ENCODE measurements at regions not wholly inside any gene's neighbourhood (a gene's known extent, or its start where the extent isn't known, plus 50 kb on each side); places are given as distances from the start of the nearest gene placed in this dataset.

GRCh38 chr21:38712071-38712470 lies 93.7 kb upstream of the ETS2 start:
- DNase-seq, result peak; percentile 28

- no peak for DNase-seq
Measured at GRCh38 chr21:38712664-38713063, 93.1 kb upstream of the ETS2 start.

- DNase-seq, result no peak
Measured at GRCh38 chr21:38714039-38714817, 91.5 kb upstream of the ETS2 start.

- DNase-seq, result no peak
Measured at GRCh38 chr21:38714999-38715398, 90.7 kb upstream of the ETS2 start.

GRCh38 chr21:38716088-38716487 lies 89.6 kb upstream of the ETS2 start:
- DNase-seq, result no peak

- peak; percentile 26 for DNase-seq
Measured at GRCh38 chr21:38716942-38717341, 88.8 kb upstream of the ETS2 start.

GRCh38 chr21:38718481-38718880 lies 87.2 kb upstream of the ETS2 start:
- DNase-seq, result no peak

GRCh38 chr21:38720074-38720473 lies 85.7 kb upstream of the ETS2 start:
- DNase-seq, result no peak

- no peak for DNase-seq
Measured at GRCh38 chr21:38721055-38721454, 84.7 kb upstream of the ETS2 start.

GRCh38 chr21:38721958-38722357 lies 83.8 kb upstream of the ETS2 start:
- DNase-seq, result peak; percentile 59

- DNase-seq, result no peak
Measured at GRCh38 chr21:38725196-38726157, 80.3 kb upstream of the ETS2 start.

- no peak for DNase-seq
Measured at GRCh38 chr21:38726482-38726881, 79.2 kb upstream of the ETS2 start.

GRCh38 chr21:38729291-38729690 lies 76.4 kb upstream of the ETS2 start:
- peak; percentile 4 for DNase-seq

GRCh38 chr21:38729754-38730379 lies 75.9 kb upstream of the ETS2 start:
- DNase-seq, result peak; percentile 73

- peak; percentile 86 for DNase-seq
Measured at GRCh38 chr21:38733972-38734546, 71.7 kb upstream of the ETS2 start.

GRCh38 chr21:38734646-38735365 lies 70.9 kb upstream of the ETS2 start:
- no peak for DNase-seq

GRCh38 chr21:38735626-38736206 lies 70.0 kb upstream of the ETS2 start:
- DNase-seq, result no peak

GRCh38 chr21:38740090-38740489 lies 65.6 kb upstream of the ETS2 start:
- DNase-seq, result no peak

GRCh38 chr21:38741092-38741949 lies 64.4 kb upstream of the ETS2 start:
- DNase-seq, result no peak

GRCh38 chr21:38741950-38742256 lies 63.8 kb upstream of the ETS2 start:
- DNase-seq, result no peak

- DNase-seq, result no peak
Measured at GRCh38 chr21:38742580-38743260, 63.0 kb upstream of the ETS2 start.
